Stimulated activated CD8-positive, alpha-beta memory T cell treated with anti-CD3 and anti-CD28 coated beads, Interleukin-15, amount 100 ng/mL, for 48 hours (primary cell): ENCODE measurements at regions not wholly inside any gene's neighbourhood (a gene's known extent, or its start where the extent isn't known, plus 50 kb on each side); places are given as distances from the start of the nearest gene placed in this dataset.
"Not testable (repeated sequence)": the region's sequence is repeated elsewhere in the genome, so short reads cannot be mapped to it uniquely, and the experiment has no call there.

Source experiments
- DNase-seq, 2 donors: peaks; one replicate each; pipeline ENCODE4 v3.0.0-alpha.2; 2020; ENCODE audit warnings: low read depth in 2 of 2

- DNase-seq, result no peak
Measured at GRCh38 chr7:36037121-36037662, 115.9 kb upstream of the EEPD1 start.

DNA sequence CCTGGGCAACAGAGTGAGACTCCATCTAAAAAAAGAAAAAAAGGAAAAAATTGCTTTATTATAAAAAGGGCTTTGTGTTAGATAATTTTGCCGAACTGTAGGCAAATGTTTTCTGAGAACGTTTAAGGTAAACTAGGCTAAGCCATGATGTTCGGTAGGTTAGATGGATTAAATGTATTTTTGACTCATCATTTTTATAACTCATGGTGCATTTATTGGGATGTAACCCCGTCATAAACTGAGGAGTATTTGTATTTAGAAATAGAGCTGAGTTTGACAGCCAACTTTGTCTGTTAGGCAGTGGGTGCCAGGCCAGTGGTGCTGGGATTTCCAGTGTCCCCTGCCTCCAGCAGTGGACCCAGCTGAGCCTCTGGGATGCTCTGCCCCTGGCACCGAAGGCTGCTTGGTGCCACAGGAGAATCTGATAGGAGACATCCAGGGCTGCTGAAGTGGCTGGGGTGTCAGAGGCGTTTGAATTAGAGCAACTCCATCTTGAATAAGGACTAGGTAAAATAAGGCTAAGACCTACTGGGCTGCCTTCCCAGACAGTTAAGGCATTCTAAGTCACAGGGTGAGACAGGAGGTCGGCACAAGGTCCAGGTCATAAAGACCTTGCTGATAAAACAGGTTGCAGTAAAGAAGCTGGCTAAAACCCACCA is 114.9 kb upstream of the EEPD1 start:
- no peak for DNase-seq

GRCh38 chr7:36039243-36039642 is 113.8 kb upstream of the EEPD1 start:
- no peak for DNase-seq

DNA sequence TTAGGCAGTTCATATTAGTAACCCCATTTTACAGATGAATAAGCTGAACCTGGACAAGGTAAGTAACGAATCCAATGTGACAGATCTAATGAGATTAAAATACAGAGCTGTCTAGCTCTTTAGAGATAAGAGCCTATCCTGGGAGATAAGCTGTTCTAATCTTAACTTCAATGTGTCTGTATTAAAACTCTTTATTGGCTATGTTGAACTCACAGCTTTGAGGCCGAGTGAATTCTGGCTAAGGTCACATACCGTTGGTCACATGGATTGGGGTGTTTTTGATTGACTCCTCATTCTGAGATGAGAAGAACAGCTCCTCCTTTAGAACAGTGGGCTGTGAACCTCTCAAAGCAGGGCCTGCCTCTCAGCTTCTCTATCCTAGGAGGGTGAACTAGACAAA is 113.4 kb upstream of the EEPD1 start:
- DNase-seq, result no peak

DNA sequence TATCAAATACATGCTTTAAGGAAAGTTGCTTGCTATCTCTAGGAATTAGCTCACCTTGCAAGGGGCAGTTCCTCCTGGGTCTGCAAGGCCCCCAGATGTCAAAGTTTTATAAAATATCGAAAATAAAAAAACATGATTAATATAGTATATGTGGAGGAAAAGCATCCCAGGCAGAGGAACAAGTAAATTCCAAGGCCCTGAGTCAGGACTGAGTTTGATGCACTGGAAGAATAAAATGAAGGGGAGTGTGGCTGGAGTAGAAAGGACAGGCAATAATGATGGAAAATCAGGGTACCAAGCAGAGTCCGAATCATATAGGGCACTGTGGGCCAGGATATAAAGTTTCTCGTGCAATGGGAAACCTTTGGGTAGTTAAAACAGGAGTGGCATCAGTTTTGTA is 112.4 kb upstream of the EEPD1 start:
- DNase-seq, result no peak

- no peak for DNase-seq
Measured at GRCh38 chr7:36044101-36044892, 108.8 kb upstream of the EEPD1 start.

GRCh38 chr7:36045326-36045725 is 107.7 kb upstream of the EEPD1 start:
- no peak for DNase-seq

- DNase-seq, result no peak
Measured at GRCh38 chr7:36045830-36046341, 107.2 kb upstream of the EEPD1 start.

DNA sequence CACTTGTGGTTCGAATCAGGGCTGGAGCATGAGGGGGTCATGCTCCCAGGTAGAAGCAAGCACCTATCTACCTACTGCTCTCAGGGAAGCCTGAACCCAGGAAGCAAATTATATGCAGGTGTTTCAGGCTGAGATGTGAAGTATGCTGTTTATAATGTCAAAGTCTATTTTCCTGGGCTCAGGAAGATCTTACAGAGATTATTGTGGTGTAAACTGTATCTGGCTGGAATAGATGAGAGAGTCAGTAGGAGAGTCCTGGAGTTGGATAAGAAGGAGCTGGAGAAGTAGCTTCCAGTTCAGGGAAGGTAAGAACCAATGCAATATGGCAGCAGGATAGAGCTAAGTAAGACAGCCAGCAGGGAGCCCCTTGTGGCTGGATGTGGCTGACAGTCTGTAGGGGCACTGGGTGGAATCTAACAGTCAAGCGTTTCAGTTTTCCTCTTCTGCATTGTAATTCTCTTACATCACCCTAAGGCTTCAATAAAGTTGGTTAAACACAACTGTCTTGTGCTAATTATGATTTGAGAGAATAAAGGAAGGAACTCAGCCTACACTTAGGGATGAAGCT is 105.9 kb upstream of the EEPD1 start:
- DNase-seq, result no peak

GRCh38 chr7:36048141-36048901 is 104.7 kb upstream of the EEPD1 start:
- no peak for DNase-seq

DNA sequence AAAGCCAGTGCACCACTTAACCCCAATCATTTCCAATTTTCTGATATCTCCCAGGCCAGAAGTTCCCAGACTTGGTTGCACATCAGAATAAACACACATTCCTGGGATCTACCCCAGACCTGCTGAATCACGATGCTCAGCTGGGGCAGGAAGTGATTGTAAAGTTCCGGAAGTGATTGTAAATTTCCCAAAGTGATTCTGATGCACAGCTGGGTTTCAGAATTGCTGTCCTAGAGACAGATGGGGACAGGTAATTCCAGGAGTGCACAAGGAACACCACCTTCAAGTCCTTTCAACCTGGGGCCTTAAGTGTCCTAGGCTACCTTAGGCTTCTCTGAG is 104.2 kb upstream of the EEPD1 start:
- no peak for DNase-seq

- DNase-seq, result no peak
Measured at GRCh38 chr7:36051501-36051900, 101.6 kb upstream of the EEPD1 start.

GRCh38 chr7:36053589-36053988 is 99.5 kb upstream of the EEPD1 start:
- DNase-seq, result no peak

GRCh38 chr7:36054637-36055036 is 98.4 kb upstream of the EEPD1 start:
- DNase-seq, result no peak

DNA sequence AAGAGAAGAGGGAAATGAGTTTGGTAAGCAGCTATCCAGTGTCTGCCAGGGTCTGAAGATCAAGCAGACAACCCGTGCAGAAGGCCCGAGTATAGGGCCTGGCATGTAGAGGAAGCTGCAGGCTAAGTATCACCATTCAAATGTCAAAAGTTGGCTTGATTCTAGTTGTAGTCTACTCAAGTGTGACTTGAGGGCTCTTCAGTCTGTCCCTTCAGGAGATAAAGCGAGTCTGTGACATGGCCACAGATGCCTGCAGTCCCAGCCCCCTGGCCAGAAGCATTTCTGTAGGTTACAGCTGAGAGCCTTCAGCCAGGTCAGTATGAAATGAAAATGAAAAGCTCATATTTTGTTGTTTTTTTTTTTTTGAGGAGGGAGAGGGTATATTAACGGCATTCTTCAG is 97.8 kb upstream of the EEPD1 start:
- no peak for DNase-seq

DNA sequence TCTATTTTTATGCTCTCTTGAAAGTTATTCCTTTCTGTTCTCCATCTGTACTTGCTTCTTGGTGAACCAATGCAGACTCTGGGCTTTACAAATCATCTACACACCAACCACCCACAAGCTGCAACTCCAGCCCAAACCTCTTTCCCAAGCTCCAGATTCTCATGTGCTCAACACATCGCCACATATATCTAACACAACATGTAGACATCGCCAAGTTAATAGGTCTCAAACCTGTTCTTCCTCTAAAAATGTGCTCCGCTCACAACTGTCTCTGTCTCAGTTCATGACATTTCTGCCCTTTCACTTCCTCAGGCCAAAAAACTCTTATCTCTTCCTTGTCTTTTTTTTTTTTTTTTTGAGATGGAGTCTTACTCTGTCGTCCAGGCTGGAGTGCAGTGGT is 95.7 kb upstream of the EEPD1 start:
- DNase-seq, result no peak

DNA sequence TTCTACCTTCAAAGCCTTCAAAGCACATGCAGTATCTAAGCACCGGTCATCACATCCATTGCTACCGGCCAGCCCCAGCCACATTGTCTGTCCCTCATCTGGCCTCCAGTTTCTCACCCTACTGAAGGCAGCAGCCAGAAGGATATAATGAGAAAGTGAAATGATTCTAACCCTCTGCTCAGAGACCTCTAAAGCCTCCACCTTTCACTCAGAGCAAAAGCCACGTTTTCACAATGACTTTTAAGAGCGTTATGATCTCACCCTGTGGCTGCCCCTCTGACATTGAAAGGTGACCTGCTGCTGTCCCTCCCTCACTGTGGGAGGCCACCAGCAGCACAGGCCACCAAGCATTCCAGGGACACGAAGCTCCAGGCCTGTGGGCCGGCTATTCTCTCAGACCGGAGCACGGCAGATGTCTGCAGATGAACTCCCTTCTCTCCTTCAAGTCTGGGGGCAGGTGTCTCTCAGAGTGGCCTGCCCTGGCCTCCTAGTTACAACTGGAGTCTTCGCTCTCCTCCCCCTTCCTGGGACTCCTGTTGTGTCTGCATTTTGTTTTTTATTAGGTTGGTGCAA is 94.9 kb upstream of the EEPD1 start:
- DNase-seq, result no peak

- DNase-seq, result not testable (repeated sequence)
Measured at GRCh38 chr7:36060388-36060787, 92.7 kb upstream of the EEPD1 start.

DNA sequence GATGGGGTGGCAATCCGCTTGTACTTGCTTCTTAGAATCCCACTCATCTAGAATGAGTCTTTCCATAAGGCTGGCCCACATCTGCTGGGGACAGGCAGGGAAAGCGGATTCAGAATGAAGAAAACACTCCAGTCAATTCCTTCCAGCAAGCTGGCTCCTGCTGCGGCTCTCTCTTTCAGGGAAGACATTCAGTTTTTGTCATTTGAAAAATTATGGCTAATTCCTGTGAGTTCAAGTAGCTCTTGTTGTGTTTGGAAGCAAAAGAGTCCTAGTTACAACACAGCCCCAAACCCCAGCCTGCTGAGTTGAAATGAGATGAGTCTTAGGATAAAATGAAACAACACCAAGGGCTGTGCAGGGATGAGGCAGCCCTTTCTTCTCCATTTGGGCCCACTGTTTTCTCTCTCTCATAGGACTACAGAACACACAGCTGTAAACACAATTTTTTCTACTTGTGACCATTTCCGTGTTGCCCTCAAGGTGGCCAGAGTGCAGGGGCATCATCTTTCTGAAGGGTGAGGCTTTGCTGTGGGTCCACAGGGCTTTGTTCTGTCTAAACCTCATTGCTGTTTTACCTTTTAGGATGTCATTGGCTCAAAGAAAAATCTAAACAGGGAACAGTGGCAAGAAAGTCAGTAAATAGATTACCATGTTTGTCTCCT is 90.8 kb upstream of the EEPD1 start:
- DNase-seq, result no peak

DNA sequence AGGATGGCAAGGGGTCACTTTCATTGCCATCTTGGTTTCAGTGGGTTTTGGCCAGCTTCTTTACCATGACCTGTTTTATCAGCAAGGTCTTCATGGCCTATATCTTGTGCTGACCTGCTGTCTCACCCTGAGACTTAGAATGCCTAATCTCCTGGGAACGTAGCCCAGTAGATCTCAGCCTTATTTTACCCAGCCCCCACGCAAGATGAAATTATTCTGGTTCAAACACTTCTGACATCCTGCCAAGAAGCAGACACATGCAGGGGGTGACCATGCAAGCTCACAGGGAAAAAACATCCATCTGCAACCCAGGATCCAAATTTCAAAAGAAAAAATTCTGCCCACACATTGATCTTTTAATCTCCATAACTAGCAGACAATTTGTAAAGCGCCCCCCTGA is 88.4 kb upstream of the EEPD1 start:
- DNase-seq, result no peak
